ENCODE measurements at regions not wholly inside any gene's neighbourhood (a gene's known extent, or its start where the extent isn't known, plus 50 kb on each side); places are given as distances from the start of the nearest gene placed in this dataset.

GRCh38 chr17:70875729-70876310 is 706.5 kb downstream of the KCNJ2 start (continued):
- TF ChIP-seq ZNF462 (CRISPR knock-in tag; IDR thresholded peaks at IDR 0.05), result no peak
- no peak for TF ChIP-seq CTCF (conservative IDR thresholded peaks at IDR 0.05; ENCODE audit: low read depth in 2 of 2)
- no peak for TF ChIP-seq ZNF114 (CRISPR knock-in tag; IDR thresholded peaks at IDR 0.05)
- no peak for TF ChIP-seq EZH2 (IDR thresholded peaks at IDR 0.05; ENCODE audit: low read depth, unreplicated experiment)
- TF ChIP-seq STAT1 (IDR thresholded peaks at IDR 0.05; ENCODE audit: unreplicated experiment), result no peak
- TF ChIP-seq JUNB (IDR thresholded peaks at IDR 0.05; ENCODE audit: unreplicated experiment), result no peak
- no peak for TF ChIP-seq REST (IDR thresholded peaks at IDR 0.05; ENCODE audit: unreplicated experiment)
- no peak for TF ChIP-seq EZH2phosphoT487 (IDR thresholded peaks at IDR 0.05; ENCODE audit: unreplicated experiment)

Measured in GM23338 (cell line).